ENCODE measurements at regions not wholly inside any gene's neighbourhood (a gene's known extent, or its start where the extent isn't known, plus 50 kb on each side); places are given as distances from the start of the nearest gene placed in this dataset.

- in situ Hi-C loops (cut with HindIII; ENCODE audit: low sequenced_read_pairs), result no loop called here
- no peak for DNase-seq (ENCODE audit: low read depth, low spot score)
- no peak for TF ChIP-seq CTCF (IDR thresholded peaks at IDR 0.05; ENCODE audit: low read depth, low read length)
- no peak overlapping the region for H3K4me3 ChIP-seq (ENCODE audit: low read depth, low read length)
Observed at GRCh38 chr16:26787924-26788323, 278.8 kb upstream of the C16orf82 start.

- in situ Hi-C loops (cut with HindIII; ENCODE audit: low sequenced_read_pairs), result no loop called here
- TF ChIP-seq CTCF (IDR thresholded peaks at IDR 0.05; ENCODE audit: low read depth, low read length), result no peak
- H3K4me3 ChIP-seq (ENCODE audit: low read depth, low read length), result no peak overlapping the region
- no peak for DNase-seq (ENCODE audit: low read depth, low spot score)
Observed at GRCh38 chr16:26791169-26791568, 275.6 kb upstream of the C16orf82 start.

GRCh38 chr16:26795184-26795583, 271.5 kb upstream of the C16orf82 start:
- no peak for TF ChIP-seq CTCF (IDR thresholded peaks at IDR 0.05; ENCODE audit: low read depth, low read length)
- no peak overlapping the region for H3K4me3 ChIP-seq (ENCODE audit: low read depth, low read length)
- in situ Hi-C loops (cut with HindIII; ENCODE audit: low sequenced_read_pairs), result no loop called here
- no peak for DNase-seq (ENCODE audit: low read depth, low spot score)

- in situ Hi-C loops (cut with HindIII; ENCODE audit: low sequenced_read_pairs), result no loop called here
- no peak for DNase-seq (ENCODE audit: low read depth, low spot score)
- H3K4me3 ChIP-seq (ENCODE audit: low read depth, low read length), result no peak overlapping the region
- TF ChIP-seq CTCF (IDR thresholded peaks at IDR 0.05; ENCODE audit: low read depth, low read length), result no peak
Observed at GRCh38 chr16:26801628-26802027, 265.1 kb upstream of the C16orf82 start.

GRCh38 chr16:26802440-26802839, 264.3 kb upstream of the C16orf82 start:
- H3K4me3 ChIP-seq (ENCODE audit: low read depth, low read length), result no peak overlapping the region
- in situ Hi-C loops (cut with HindIII; ENCODE audit: low sequenced_read_pairs), result no loop called here
- TF ChIP-seq CTCF (IDR thresholded peaks at IDR 0.05; ENCODE audit: low read depth, low read length), result no peak
- no peak for DNase-seq (ENCODE audit: low read depth, low spot score)

- no peak for DNase-seq (ENCODE audit: low read depth, low spot score)
- H3K4me3 ChIP-seq (ENCODE audit: low read depth, low read length), result no peak overlapping the region
- no peak for TF ChIP-seq CTCF (IDR thresholded peaks at IDR 0.05; ENCODE audit: low read depth, low read length)
- in situ Hi-C loops (cut with HindIII; ENCODE audit: low sequenced_read_pairs), result no loop called here
Observed at GRCh38 chr16:26802965-26803364, 263.8 kb upstream of the C16orf82 start.

GRCh38 chr16:26806657-26807056, 260.1 kb upstream of the C16orf82 start:
- DNase-seq (ENCODE audit: low read depth, low spot score), result no peak
- no peak for TF ChIP-seq CTCF (IDR thresholded peaks at IDR 0.05; ENCODE audit: low read depth, low read length)
- in situ Hi-C loops (cut with HindIII; ENCODE audit: low sequenced_read_pairs), result no loop called here
- no peak overlapping the region for H3K4me3 ChIP-seq (ENCODE audit: low read depth, low read length)

Measured in astrocyte of the spinal cord (primary cell).